Epithelial cell of esophagus (primary cell): ENCODE measurements at regions not wholly inside any gene's neighbourhood (a gene's known extent, or its start where the extent isn't known, plus 50 kb on each side); places are given as distances from the start of the nearest gene placed in this dataset.
A peak's percentile ranks its signal among the peaks of the same experiment; 100 is the strongest.

Experiments used
- DNase-seq: peaks from one replicate; pipeline ENCODE4 v3.0.0; 2010; ENCODE audit warnings: low read depth
- H3K4me3 ChIP-seq: 2 replicates; pipeline ENCODE4 v1.5.1; 2011; ENCODE audit warnings: mild to moderate bottlenecking, low read length, control low read depth
- TF ChIP-seq, protein P1 (sequence below): IDR thresholded peaks from 2 replicates; pipeline ENCODE4 v1.5.1; 2011; ENCODE audit warnings: low read depth, mild to moderate bottlenecking, low read length, control low read depth, inconsistent platforms; ENCODE audit not compliant: insufficient read depth; ENCODE audit errors: missing control alignments

- DNase-seq = no peak
- TF ChIP-seq, protein P1, sequence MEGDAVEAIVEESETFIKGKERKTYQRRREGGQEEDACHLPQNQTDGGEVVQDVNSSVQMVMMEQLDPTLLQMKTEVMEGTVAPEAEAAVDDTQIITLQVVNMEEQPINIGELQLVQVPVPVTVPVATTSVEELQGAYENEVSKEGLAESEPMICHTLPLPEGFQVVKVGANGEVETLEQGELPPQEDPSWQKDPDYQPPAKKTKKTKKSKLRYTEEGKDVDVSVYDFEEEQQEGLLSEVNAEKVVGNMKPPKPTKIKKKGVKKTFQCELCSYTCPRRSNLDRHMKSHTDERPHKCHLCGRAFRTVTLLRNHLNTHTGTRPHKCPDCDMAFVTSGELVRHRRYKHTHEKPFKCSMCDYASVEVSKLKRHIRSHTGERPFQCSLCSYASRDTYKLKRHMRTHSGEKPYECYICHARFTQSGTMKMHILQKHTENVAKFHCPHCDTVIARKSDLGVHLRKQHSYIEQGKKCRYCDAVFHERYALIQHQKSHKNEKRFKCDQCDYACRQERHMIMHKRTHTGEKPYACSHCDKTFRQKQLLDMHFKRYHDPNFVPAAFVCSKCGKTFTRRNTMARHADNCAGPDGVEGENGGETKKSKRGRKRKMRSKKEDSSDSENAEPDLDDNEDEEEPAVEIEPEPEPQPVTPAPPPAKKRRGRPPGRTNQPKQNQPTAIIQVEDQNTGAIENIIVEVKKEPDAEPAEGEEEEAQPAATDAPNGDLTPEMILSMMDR = no peak
Measured at GRCh38 chr1:185442050-185442449, 125.0 kb upstream of the IVNS1ABP start.

DNA sequence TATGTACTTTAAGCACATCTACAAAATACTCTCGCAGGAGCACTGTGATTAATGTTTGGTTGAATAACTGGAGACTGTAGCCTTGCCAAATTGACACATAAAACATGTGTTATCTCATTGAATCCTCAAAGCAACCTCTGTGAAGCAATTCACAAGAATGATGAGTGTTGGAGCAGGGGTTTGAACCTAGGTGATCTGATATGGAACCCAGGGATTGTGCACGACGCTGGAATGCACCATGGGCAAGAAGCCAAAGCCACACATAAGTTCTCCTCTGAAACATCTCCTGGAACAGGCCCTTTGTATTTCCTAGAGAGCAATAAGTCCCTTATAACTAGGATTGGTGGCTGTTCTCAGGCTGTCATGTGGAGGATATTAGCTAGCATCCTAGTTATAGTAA is 124.6 kb upstream of the IVNS1ABP start:
- DNase-seq = peak; percentile 88
- no peak overlapping the region for H3K4me3 ChIP-seq
- TF ChIP-seq, protein P1 = no peak

More at GRCh38 chr1:185442050-185442449, 125.0 kb upstream of the IVNS1ABP start:
- no peak overlapping the region for H3K4me3 ChIP-seq

DNA sequence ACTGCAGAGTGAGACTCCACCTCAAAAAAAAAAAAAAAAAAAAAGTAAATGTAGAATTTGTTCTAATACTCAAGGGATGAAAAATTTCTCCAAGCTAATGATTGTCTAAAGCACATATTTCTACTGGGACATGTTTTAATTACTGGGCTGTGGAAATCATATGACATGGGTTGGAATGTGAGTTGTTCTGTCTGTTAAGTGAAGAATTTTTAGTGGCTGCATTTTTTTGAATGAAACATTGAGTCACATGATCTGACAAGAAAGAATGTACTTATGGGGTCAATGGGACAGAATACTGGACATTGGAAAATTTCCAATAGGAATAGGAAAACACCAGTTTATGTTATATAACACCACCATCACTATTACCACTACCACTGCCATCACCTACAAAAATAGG is 123.8 kb upstream of the IVNS1ABP start:
- no peak overlapping the region for H3K4me3 ChIP-seq
- DNase-seq = no peak
- TF ChIP-seq, protein P1 = no peak

DNA sequence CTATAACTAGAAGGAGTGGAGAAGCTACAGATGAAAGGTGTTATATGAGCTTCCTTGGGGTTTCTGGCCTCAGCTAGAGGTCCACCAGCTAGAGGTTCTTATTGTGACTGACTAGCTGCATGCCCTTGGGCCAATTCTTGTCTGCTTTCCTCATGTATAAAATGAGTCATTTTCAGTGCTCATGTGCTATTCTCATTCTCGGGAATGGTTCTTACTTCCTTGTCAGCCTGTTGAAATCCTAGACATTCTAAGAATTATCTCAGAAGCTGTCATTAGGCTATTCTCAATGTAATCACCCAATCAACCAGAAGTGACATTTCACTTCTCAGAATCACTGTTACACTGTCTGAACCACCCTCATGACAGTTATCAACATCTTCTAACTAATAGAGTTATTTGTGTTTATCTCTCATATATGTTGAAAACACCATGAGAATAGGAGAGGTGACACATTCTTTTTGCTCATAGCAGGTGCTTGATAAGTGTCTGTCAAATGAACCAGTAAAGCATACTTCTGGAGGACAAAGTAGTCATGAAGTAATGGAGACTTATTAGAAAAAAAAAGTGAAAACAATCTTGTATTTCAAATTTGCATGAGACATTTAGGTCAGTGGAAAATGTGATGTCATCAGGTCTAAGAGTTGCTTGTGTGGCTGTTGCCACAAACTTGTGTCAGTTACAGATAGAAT is 122.8 kb upstream of the IVNS1ABP start:
- H3K4me3 ChIP-seq = no peak overlapping the region
- TF ChIP-seq, protein P1 = no peak
- peak; percentile 98 for DNase-seq

GRCh38 chr1:185438936-185439335 is 121.9 kb upstream of the IVNS1ABP start:
- no peak for DNase-seq
- TF ChIP-seq, protein P1 = no peak
- H3K4me3 ChIP-seq = no peak overlapping the region

GRCh38 chr1:185435696-185436379 is 118.8 kb upstream of the IVNS1ABP start:
- H3K4me3 ChIP-seq = no peak overlapping the region
- DNase-seq = no peak
- TF ChIP-seq, protein P1 = no peak

GRCh38 chr1:185434721-185435120 is 117.7 kb upstream of the IVNS1ABP start:
- TF ChIP-seq, protein P1 = no peak
- no peak for DNase-seq
- no peak overlapping the region for H3K4me3 ChIP-seq
